Panc1 (cell line): ENCODE measurements at regions not wholly inside any gene's neighbourhood (a gene's known extent, or its start where the extent isn't known, plus 50 kb on each side); places are given as distances from the start of the nearest gene placed in this dataset.

Experiments
- POLR2AphosphoS5 ChIP-seq: IDR thresholded peaks from 2 replicates; pipeline ENCODE4 v1.6.1; 2012; ENCODE audit warnings: mild to moderate bottlenecking, low read depth, low read length, moderate library complexity
- SIN3A ChIP-seq: IDR thresholded peaks from 2 replicates; pipeline ENCODE4 v1.6.1; 2012; ENCODE audit warnings: low read depth, mild to moderate bottlenecking, low read length, moderate library complexity, borderline replicate concordance; ENCODE audit not compliant: insufficient read depth
- TF ChIP-seq, protein P1 (sequence below): fragments of 450-650 bp; IDR thresholded peaks from 2 replicates; pipeline ENCODE4 v1.5.1; 2017; ENCODE audit warnings: mild to moderate bottlenecking

- TF ChIP-seq POLR2AphosphoS5 (no peak), SIN3A (no peak)
- TF ChIP-seq, protein P1, sequence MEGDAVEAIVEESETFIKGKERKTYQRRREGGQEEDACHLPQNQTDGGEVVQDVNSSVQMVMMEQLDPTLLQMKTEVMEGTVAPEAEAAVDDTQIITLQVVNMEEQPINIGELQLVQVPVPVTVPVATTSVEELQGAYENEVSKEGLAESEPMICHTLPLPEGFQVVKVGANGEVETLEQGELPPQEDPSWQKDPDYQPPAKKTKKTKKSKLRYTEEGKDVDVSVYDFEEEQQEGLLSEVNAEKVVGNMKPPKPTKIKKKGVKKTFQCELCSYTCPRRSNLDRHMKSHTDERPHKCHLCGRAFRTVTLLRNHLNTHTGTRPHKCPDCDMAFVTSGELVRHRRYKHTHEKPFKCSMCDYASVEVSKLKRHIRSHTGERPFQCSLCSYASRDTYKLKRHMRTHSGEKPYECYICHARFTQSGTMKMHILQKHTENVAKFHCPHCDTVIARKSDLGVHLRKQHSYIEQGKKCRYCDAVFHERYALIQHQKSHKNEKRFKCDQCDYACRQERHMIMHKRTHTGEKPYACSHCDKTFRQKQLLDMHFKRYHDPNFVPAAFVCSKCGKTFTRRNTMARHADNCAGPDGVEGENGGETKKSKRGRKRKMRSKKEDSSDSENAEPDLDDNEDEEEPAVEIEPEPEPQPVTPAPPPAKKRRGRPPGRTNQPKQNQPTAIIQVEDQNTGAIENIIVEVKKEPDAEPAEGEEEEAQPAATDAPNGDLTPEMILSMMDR, result no peak
Measured at GRCh38 chr10:8137272-8137681, 82.8 kb downstream of the GATA3 start.
